ENCODE measurements at regions not wholly inside any gene's neighbourhood (a gene's known extent, or its start where the extent isn't known, plus 50 kb on each side); places are given as distances from the start of the nearest gene placed in this dataset.

GRCh38 chr17:71200597-71200996 is 920.2 kb upstream of the SOX9 start (continued):
- TF ChIP-seq CHD7 (IDR thresholded peaks at IDR 0.05; ENCODE audit: insufficient replicate concordance, low read length), result no peak
- no peak for TF ChIP-seq BACH1 (IDR thresholded peaks at IDR 0.05; ENCODE audit: low read length)
- no peak for TF ChIP-seq EZH2 (IDR thresholded peaks at IDR 0.05; ENCODE audit: low read depth, low read length, severe bottlenecking)
- no peak for TF ChIP-seq ATF2 (IDR thresholded peaks at IDR 0.05; ENCODE audit: low read length)
